ENCODE measurements at regions not wholly inside any gene's neighbourhood (a gene's known extent, or its start where the extent isn't known, plus 50 kb on each side); places are given as distances from the start of the nearest gene placed in this dataset.
"Not testable (repeated sequence)": the region's sequence is repeated elsewhere in the genome, so short reads cannot be mapped to it uniquely, and the experiment has no call there.

DNA sequence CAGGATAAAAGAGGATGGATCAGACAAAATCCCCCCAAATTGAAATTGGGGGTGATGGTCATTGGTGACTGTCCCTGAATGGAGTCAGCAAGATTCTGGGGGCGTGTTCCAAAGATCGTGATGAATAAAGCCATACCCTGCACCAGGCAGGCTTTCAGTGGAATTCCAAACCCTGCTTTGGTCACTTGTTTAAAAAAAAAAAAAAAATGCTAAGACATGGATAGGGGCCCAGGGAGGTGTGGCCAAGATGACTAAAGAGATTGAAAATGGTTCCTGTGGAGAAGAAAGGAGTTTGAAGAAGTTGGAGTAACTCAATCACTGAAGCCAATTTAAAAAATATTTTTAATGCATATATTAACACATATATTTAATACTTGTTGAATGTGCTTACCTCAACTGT, 161.4 kb upstream of the KCNG1 start:
- DNase-seq = no peak

- no peak for DNase-seq
Measured at GRCh38 chr20:51183451-51183850, 160.5 kb upstream of the KCNG1 start.

GRCh38 chr20:51182571-51182970, 159.7 kb upstream of the KCNG1 start:
- no peak for DNase-seq

DNA sequence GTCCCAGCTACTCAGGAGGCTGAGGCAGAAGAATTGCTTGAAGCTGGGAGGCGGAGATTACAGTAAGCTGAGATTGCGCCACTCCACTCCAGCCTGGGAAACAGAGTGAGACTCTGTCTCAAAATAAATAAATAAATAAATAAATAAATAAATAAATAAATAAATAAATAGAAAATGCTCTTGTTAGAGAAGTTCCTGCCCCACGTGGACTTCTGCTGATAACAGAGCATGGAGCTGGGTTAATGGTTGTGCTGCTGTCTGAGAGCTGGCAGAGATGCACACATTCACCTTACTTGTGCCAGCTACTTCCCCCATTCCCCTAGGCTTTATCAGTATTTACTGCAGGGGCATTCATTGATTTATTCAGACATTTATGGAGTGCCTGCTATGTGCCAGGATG, 155.2 kb upstream of the KCNG1 start:
- no peak for DNase-seq

GRCh38 chr20:51176876-51177275, 154.0 kb upstream of the KCNG1 start:
- no peak for DNase-seq

DNA sequence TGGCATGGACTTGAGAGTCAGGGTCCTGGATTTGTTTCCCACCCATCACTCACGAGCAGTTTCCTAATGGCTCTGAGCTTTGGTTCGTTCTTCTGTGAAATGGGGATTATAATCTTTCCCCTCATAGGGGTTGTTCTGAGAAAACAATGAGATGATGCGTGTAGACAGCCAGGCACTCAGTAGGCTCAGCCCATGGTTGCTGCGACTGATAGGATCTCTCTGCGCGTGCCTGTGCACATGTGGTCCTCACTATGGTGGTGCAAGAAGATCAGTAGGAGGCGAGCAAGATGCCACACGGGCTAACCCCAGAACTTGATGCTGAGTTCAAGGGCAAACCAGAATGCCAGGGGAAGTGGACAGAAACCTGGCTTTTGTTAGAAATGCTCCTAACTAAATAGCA, 153.5 kb upstream of the KCNG1 start:
- DNase-seq = no peak

GRCh38 chr20:51175724-51176123, 152.8 kb upstream of the KCNG1 start:
- no peak for DNase-seq

GRCh38 chr20:51175156-51175555, 152.2 kb upstream of the KCNG1 start:
- DNase-seq = no peak

- no peak for DNase-seq
Measured at GRCh38 chr20:51174536-51174935, 151.6 kb upstream of the KCNG1 start.

GRCh38 chr20:51172558-51173428, 149.9 kb upstream of the KCNG1 start:
- DNase-seq = no peak

DNA sequence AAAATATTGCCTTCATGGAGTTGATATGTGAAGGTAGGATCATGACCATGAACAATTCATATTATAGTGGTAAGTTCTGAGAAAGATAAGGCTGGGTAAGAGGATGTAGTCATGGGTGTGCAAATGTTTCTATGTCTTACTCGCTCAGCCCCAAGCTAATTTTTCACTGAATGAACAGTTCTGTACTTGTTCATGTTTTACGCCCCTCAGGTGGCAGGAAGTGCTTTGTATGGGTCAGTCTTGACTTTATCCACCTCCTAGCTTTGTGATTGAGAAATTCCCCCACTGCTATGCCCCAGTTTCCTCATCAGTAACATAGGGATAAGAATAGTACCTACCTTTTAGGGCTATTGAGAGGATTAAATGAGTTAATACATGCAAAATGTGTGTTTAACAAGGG, 148.2 kb upstream of the KCNG1 start:
- no peak for DNase-seq

DNA sequence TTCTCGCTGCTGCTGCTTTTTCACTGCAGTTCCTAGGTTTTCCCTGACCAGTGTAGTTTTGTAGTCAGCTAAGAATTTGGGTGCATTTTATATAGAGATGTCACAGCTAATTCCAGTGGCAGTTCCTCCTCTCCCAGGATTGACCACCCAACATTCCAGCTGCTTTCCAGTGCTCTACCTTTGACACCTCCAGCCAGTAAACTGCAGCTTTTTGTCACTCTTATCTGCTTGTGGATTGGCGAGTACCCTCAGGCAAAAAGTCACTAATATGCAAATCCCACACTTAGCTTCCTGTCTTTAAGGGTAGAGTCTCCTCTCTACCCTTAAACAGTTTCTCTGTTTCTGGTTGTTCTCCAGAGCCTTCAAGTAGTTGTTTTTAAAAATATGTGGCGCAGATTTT, 146.9 kb upstream of the KCNG1 start:
- DNase-seq = no peak

GRCh38 chr20:51167911-51168310, 145.0 kb upstream of the KCNG1 start:
- DNase-seq = not testable (repeated sequence)

- no peak for DNase-seq
Measured at GRCh38 chr20:51166489-51166888, 143.6 kb upstream of the KCNG1 start.

DNA sequence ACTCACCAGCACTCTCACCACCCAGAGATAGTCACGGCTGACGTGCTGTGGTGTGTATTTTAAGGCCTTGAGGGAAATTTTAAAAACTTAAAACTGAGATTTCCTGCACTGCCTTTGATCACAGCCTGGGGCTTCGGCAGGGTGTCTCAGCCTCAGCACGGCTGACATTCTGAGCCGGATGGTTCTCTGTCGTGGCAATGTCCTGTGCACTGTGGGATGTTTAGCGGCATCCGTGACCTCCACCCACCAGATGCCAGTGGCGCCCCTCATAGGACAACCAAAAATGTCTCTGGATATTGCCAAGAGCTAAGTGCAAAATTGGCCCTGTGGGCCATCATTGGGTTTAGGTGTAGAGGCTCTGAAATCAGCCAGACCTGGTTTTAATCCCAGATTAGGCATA, 142.2 kb upstream of the KCNG1 start:
- DNase-seq = no peak

DNA sequence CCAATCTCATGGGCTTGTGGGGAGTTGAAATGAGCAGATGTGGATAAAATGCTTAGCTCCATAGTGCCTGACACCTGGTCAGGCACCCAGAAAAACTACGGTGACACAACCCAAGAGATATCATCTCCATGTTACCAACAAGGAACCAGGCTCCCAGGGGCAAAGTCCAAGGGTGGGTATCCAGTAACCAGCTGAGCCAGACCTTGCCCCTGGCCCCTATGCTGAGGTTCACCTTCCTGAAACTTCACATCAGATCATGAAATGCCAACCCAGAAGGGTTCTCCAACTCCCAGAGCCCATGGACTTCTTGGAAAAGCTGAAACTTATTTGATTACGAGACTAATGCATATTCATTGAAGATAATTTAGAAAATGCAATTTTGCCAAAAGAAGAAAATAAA, 141.8 kb upstream of the KCNG1 start:
- DNase-seq = no peak

DNA sequence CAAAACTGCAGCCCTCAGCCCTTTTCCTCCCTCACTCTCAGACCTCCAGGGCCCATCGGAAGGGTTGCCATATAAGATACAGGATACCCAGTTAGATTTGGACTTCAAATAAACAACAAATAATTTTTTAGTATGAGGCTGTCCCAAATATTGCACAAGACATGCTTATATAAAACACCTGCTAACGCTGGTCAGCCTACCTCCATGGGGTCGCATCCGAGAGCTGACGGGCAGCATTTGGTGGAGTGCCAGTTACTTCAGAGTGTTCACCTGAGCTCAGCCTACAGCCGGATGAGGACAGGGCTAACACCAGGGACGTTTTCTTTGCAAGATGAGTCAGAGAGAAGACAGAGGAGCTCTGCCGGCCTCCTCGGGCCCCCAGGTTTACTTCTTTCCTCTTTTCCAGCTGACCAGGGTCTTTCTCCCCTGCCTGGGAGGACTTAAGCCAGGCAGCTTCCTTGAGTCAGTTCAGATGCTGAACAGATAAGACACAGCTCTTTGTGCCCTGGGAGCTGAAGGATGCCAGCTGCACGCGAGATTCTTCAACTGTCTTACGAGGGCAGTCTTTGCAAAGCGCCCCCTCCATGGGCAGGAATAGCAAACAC, 141.2 kb upstream of the KCNG1 start:
- DNase-seq = no peak

DNA sequence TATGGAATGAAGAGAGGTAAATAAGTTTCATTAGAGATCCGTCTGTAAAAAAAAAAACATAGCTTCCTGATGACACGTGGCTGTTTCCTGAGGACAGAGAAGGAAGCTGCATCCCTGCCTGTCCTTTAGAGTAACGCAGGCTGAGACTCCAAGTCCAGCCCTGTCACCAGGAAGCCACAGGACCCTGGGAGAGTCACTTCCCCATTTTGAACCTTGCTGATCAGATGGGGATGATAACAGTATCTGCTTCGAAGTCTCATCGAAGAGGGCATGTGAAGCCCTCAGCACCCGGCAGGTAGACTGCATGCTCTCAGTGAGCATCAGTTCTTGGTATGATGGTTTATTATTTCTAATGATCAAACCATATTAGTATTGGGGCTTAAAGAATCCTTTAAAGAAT, 139.1 kb upstream of the KCNG1 start:
- DNase-seq = no peak

- DNase-seq = no peak
Measured at GRCh38 chr20:51160821-51161220, 137.9 kb upstream of the KCNG1 start.

- no peak for DNase-seq
Measured at GRCh38 chr20:51159981-51160380, 137.1 kb upstream of the KCNG1 start.

- DNase-seq = no peak
Measured at GRCh38 chr20:51159303-51159702, 136.4 kb upstream of the KCNG1 start.

GRCh38 chr20:51158226-51158625, 135.3 kb upstream of the KCNG1 start:
- DNase-seq = no peak

- DNase-seq = peak; percentile 30
Measured at GRCh38 chr20:51156041-51156982, 133.4 kb upstream of the KCNG1 start.
